NCI-H187 treated with DMSO at 0.1 percent for 48 hours (cell line): ENCODE measurements at regions not wholly inside any gene's neighbourhood (a gene's known extent, or its start where the extent isn't known, plus 50 kb on each side); places are given as distances from the start of the nearest gene placed in this dataset.

ENCODE experiments used
- DNase-seq: peaks from one replicate; lab custom pipeline; 2025; lab: John Stamatoyannopoulos, UW

- DNase-seq = no peak
Measured at GRCh38 chr12:13383379-13383778, 186.9 kb downstream of the EMP1 start.

DNA sequence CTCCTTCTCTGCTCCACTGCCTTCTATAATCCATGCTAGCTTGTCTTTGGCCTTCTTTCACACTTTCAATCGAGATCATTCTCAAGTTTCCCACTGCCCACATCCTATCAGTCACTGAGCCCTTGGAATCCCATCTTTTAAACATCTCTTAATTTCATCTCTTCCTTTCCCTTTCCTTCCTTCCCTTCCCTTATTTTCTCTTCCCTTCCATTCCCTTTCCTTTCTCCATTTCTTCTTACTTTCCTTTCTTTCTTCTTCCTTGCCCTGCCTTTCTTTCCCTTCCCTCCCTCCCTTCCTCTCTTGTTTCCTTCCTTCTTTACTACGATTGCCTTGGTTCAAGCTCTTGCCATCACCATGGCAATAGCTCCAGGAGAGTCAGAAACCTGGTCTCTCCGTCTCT, 183.8 kb downstream of the EMP1 start:
- no peak for DNase-seq

DNA sequence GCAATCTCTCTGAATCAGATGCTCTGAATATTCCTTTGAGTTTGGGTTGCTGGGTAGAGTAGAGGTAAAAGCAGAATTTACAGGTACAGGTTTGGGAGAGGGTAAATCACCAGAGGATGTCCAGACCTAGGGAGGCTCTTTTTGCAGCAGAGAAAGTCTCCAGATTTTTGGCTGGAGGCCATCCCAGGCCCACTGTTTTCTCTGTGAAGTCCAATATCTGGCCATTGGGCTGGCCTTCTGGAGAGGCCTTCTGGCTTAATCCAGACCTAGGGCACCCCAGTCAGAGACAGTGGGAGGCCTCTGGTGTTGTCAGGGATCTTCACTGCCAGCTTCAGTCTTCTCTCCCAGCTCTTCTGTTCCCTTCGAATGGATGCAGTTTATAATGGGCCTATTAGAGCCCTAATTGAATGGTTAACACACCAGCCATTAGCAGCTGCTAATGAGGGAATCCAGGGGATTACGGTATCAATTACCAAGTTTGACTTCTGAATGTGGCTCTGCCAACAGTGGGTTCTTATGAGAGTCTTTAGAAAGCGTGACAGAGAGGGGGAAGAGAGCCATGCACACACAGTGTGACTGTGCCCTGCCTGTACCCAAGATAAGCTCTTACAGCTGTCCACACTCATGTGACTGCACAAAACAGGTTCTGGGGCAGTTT, 183.1 kb downstream of the EMP1 start:
- no peak for DNase-seq

DNA sequence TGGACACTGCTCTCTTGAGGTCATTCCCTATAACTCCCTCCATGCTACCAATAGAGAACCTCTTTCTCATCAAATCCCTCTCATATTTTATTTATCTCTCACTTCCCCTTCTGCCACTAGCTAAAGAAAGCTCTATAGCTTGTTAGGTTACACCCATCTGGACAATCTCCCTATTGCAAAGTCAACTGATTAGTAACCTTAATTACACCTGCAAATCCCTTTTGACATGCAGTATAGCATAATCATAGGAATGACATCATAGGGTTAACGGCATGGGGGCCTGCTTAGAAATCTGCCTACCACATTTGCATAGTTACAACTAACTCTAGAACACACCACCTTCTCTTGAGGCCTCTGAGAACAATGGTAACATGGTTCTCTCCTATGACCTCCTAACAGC, 181.2 kb downstream of the EMP1 start:
- DNase-seq = no peak

- no peak for DNase-seq
Measured at GRCh38 chr12:13376610-13377373, 180.3 kb downstream of the EMP1 start.

- DNase-seq = no peak
Measured at GRCh38 chr12:13375583-13376345, 179.2 kb downstream of the EMP1 start.

- no peak for DNase-seq
Measured at GRCh38 chr12:13374793-13375192, 178.3 kb downstream of the EMP1 start.

DNA sequence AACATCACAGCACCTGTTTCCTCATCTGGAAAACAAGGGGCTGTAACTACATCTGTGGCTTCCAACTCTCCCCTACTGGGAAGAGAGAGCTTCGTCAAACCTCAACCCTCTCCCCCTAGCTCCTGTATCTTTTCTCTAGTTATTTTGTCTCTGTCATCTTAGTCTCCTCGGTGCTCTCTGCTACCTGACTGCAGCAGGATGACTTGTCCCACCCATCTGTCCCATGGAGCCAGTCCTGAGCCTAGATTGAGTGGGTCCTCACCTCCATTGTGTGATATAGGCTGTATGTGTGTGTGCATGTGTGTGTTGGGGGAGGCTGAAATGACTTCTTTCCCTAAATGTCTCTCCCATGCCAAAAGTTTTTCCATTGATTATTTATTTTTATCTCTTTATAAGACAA, 177.3 kb downstream of the EMP1 start:
- DNase-seq = no peak

DNA sequence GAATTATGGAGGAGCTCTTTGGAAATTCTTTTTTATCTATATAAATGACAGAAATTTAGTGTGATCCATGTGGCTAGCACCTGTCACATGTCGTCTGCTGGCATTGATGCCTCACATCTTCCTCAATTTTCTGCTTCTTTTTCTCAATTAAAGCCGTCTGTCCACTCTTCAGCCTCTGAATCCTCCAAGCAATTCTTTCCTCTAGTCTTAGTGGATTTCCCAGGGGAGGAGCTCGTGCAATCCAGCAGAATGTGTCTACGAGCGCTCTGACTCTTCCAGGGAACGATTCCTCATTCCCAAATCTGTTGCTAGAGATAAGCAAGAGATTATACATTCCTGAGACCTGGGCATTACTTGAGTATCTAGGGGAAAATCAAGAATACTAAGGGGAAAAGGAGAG, 176.6 kb downstream of the EMP1 start:
- DNase-seq = no peak

- no peak for DNase-seq
Measured at GRCh38 chr12:13372386-13372785, 175.9 kb downstream of the EMP1 start.

- no peak for DNase-seq
Measured at GRCh38 chr12:13371797-13372196, 175.3 kb downstream of the EMP1 start.

- DNase-seq = no peak
Measured at GRCh38 chr12:13371367-13371766, 174.8 kb downstream of the EMP1 start.

DNA sequence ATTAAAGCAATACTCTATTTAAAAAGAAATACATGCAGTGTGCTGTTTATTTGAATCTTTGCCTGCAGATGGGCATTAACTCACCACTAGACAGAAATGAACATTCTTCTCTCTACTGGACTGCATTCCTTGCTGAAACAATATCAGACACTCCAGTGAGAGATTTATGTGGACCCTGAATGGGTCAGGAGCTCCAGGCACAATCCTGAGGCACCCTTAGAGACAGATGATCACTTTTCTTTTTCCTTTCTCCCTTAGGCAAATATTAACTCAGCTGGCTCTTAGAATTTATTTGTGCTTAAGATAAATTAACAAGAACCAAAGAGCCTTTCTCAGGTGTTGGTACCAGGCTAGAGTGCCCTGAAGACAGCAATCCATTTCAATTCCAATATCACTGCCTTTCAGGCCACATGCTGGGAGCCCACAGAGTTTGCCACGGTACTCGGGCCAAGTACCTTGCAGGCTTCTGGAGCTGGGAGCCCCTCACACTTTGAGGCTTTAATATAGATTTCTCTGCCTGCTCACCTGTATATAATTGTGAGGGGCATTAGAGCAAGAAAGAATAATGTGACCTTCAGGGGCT, 173.0 kb downstream of the EMP1 start:
- DNase-seq = peak; percentile 94

DNA sequence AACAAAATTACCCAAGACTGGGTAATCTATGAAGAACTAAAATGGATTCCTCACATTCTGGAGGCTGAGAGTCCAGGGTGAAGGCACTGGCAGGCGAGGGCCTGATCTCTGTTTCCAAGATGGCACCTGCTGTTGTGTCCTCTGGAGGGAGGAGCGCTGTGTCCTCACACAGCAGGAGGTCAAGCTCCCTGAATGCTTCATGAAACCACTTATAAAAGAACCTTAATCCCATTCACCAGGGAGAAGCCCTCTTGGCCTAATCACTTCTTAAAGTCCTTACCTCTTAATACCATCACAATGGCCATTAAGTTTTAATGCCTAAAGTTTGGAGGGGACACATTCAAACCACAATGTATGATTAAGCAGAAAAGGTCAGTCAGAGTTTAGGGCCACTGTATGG, 172.4 kb downstream of the EMP1 start:
- no peak for DNase-seq

DNA sequence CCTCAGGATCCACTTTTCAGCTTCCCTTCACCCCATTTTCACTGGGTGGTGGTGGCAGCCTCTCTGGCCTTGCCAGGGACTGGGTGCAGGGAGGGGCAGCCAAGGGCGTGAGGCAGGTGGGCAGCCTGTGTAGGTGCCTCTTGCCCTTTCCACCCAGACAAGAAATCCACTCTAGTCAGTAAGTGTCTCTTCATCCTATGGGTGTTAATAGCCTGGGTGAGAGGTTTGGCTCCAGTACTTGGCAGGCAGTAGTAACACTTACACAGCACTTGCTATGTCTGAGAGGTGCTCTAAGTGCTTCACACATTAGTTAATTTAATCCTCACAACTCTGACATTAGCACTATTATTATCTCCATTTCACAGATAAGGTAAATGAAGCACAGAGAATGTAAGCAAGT, 171.9 kb downstream of the EMP1 start:
- DNase-seq = peak; percentile 45

DNA sequence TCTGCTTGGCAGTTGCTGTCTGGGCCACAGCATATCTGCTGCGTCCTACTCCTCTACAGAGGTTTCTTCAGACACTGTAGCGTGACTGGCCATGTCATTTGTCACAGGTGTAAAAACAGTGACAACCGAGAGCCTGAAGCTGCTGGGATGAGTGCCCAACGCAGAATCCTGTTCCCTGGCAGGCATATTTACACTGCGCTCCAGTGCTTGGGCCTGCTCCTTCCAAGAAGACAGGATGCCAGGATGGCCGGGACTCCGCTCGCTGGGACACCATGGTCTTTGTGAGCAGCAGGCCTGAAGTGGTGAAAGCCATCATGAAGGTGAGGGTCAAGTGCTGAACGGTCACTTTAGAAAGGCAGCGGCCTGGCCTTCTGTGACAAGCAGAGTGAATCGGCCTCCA, 171.4 kb downstream of the EMP1 start:
- DNase-seq = peak; percentile 49

- no peak for DNase-seq
Measured at GRCh38 chr12:13365748-13366366, 169.3 kb downstream of the EMP1 start.

DNA sequence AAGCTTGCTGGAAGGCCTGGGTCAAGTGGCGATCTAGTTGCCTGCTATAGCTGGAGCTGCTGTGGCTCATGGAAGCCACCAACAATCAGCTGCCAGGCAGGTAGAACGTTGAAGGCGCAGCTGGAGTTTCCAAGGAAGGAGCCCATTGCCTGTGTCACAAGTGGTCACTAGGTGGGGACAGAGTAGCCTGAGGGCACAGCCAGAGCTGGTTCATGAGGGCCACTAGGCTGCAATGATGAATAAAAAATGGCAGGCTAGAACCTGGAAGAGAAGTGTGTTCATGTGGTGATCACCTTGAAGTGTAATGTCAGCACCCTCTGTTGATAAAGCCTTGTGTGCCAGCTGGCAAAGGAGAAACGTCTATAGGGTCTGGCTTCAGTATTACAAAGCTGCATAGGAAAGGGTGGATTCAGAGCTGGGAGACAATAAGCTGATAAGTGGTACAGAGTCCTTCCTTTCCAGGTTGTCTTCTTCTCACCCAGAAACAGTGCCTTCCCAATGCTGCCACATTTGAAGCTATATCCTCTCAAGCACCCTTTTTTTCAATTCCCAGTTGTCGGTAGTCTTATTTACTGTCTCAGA, 165.8 kb downstream of the EMP1 start:
- DNase-seq = no peak

DNA sequence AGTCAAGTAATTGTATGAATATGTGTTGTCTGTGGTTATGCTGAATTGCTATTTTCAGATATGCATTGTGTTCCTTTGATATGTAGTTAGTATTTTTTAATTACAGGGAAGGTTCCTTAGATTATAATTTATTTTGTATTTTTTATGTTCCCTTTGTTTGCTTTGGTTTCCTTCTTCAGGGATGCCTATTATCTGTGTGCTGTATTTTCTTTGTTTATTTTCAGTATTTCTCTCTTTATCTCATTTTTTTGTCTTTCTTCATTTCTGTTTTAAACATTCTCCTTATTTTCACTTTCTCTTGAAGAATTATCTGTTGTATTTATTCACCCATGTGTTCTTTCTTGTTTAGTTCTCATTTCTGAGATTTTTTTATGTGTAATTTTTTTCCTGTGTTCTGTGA, 163.1 kb downstream of the EMP1 start:
- DNase-seq = no peak

DNA sequence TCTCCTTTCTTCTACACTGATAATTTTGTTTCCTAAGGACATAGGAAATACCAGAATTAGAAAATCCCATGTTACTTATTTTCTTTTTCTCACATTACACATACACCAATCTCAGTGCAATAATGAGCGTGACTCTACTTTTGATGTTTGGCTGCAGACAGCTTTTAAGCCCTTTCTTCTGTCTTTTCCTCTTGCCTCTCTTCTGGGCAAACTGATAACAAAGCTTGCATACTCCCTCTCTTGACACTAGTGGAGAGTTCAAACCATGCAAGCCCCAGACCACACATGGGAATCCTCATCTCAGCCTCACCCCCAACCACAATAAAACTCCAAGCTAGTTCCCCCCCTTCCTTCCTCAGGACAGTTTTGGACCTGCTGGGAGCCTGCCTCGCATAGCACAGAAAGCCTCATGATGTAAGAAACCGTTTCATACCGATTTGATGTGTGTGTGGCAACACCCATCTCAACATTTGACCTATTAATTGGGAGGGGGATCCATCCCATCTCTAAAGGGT, 161.9 kb downstream of the EMP1 start:
- DNase-seq = no peak

DNA sequence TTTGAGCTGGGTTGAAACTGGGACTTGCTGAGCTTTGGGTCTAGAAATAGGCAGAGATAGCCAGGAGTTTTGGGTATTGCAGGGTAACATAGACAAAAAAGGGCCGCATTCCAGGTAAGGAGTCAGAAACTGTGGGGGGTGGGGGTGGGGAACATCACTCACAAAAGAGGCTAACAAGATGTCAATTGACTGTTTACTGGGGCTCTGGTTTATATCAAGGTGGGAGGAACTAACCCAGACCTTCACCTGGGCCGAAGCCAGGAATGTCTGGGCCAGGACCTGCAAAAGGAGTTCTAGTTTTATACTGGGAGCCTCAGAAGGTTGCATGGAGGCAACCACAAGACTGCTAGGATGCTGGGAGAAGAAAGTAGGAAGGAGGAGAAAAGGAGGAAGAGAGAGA, 154.4 kb downstream of the EMP1 start:
- DNase-seq = no peak

DNA sequence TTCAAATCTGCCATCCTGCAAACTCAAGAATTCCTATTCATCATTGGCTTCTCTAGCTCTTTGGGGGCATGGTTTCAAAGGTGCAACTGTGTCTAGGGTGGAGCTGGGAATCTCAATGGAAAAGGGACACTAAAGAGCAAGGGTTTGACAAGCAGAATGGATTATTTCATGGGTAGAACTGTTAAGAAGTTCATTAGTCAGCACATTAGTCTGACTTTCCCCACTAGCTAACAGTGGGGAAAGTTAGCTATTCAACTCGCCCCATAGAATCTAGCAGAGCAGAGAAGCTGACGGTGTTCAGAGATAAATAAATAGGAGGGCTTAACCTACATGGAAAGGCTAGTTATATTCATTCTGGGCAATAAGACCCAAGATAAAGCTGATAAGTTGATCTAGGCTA, 153.9 kb downstream of the EMP1 start:
- DNase-seq = no peak
